Left lobe of liver (tissue), 2 donors: ENCODE measurements at regions not wholly inside any gene's neighbourhood (a gene's known extent, or its start where the extent isn't known, plus 50 kb on each side); places are given as distances from the start of the nearest gene placed in this dataset.

ENCODE experiments used
- ATAC-seq: fragments of 200-7000 bp; cut with Tn5 transposase; one replicate; pipeline ENCODE4 v1.9.1; 2020; ENCODE audit warnings: mild to moderate bottlenecking, moderate library complexity
- DNase-seq: peaks from one replicate; pipeline ENCODE4 v3.0.0-alpha.2; 2020; ENCODE audit warnings: low spot score
- donor health status: DM: no; HTN: no; CAD: no; lungs with moderate emphysema.
- donor health status: DM: no; HTN: yes; CAD: no.

- no peak for DNase-seq
- ATAC-seq, result no peak
Observed at GRCh38 chr3:117235304-117235703, 525.7 kb downstream of the TUSC7 start.

GRCh38 chr3:117238806-117239205 is 529.2 kb downstream of the TUSC7 start:
- no peak for DNase-seq
- ATAC-seq, result no peak

GRCh38 chr3:117243657-117244056 is 534.1 kb downstream of the TUSC7 start:
- no peak for ATAC-seq
- no peak for DNase-seq

- ATAC-seq (no peak), DNase-seq (no peak)
Observed at GRCh38 chr3:117246771-117247555, 537.4 kb downstream of the TUSC7 start.

GRCh38 chr3:117248153-117248552 is 538.6 kb downstream of the TUSC7 start:
- no peak for DNase-seq
- no peak for ATAC-seq

GRCh38 chr3:117252208-117252607 is 542.6 kb downstream of the TUSC7 start:
- ATAC-seq, result no peak
- no peak for DNase-seq

GRCh38 chr3:117252651-117253050 is 543.1 kb downstream of the TUSC7 start:
- ATAC-seq, result no peak
- DNase-seq, result no peak

- ATAC-seq (no peak), DNase-seq (no peak)
Observed at GRCh38 chr3:117253636-117254035, 544.1 kb downstream of the TUSC7 start.

GRCh38 chr3:117254985-117255384 is 545.4 kb downstream of the TUSC7 start:
- ATAC-seq (no peak), DNase-seq (no peak)

GRCh38 chr3:117255736-117256135 is 546.2 kb downstream of the TUSC7 start:
- DNase-seq (no peak), ATAC-seq (peak; percentile 58)

- no peak for DNase-seq
- peak; percentile 79 for ATAC-seq
Observed at GRCh38 chr3:117261983-117262421, 552.4 kb downstream of the TUSC7 start.

GRCh38 chr3:117263270-117263669 is 553.7 kb downstream of the TUSC7 start:
- DNase-seq (no peak), ATAC-seq (no peak)

- DNase-seq (no peak), ATAC-seq (no peak)
Observed at GRCh38 chr3:117263745-117264144, 554.2 kb downstream of the TUSC7 start.

GRCh38 chr3:117264204-117264994 is 554.8 kb downstream of the TUSC7 start:
- DNase-seq, result no peak
- no peak for ATAC-seq

- DNase-seq, result no peak
- ATAC-seq, result no peak
Observed at GRCh38 chr3:117266806-117267205, 557.2 kb downstream of the TUSC7 start.

GRCh38 chr3:117268318-117268717 is 558.7 kb downstream of the TUSC7 start:
- DNase-seq, result no peak
- ATAC-seq, result peak; percentile 95

- DNase-seq, result no peak
Observed at GRCh38 chr3:117272274-117272673, 562.7 kb downstream of the TUSC7 start.

GRCh38 chr3:117272876-117273523 is 563.4 kb downstream of the TUSC7 start:
- DNase-seq (no peak), ATAC-seq (no peak)

More at GRCh38 chr3:117272274-117272673, 562.7 kb downstream of the TUSC7 start:
- ATAC-seq, result no peak

GRCh38 chr3:117277816-117278215 is 568.2 kb downstream of the TUSC7 start:
- DNase-seq, result no peak
- ATAC-seq, result peak; percentile 28

- peak; percentile 96 for ATAC-seq
Observed at GRCh38 chr3:117278424-117279190, 569.0 kb downstream of the TUSC7 start.

GRCh38 chr3:117281371-117281770 is 571.8 kb downstream of the TUSC7 start:
- DNase-seq, result no peak
- ATAC-seq, result no peak

More at GRCh38 chr3:117278424-117279190, 569.0 kb downstream of the TUSC7 start:
- peak; percentile 70 for DNase-seq
